GM12878 (cell line): ENCODE measurements at regions not wholly inside any gene's neighbourhood (a gene's known extent, or its start where the extent isn't known, plus 50 kb on each side); places are given as distances from the start of the nearest gene placed in this dataset.

Experiments used
- ATAC-seq: fragments of 200-7000 bp; cut with Tn5 transposase; 3 replicates; pipeline ENCODE4 v1.9.1; 2020; ENCODE audit warnings: mild to moderate bottlenecking, moderate library complexity
- BruUV-seq: library from RNA; stranded (reverse); fragments of 400-500 nt; replicated peaks from 2 replicates; lab custom pipeline; 2021; lab: Mats Ljungman, UMichigan
- CTCF ChIA-PET: fragments of 300-600 bp; sonication (Branson Sonifier 250); formaldehyde crosslinking; extraction: SDS; loops from one replicate; lab custom pipeline; 2021; ENCODE audit warnings: inconsistent platforms; lab: Yijun Ruan, JAX
- POLR2A ChIA-PET: fragments of 350-600 bp; formaldehyde crosslinking; extraction: SDS; loops from one replicate; lab custom pipeline; 2021; ENCODE audit warnings: inconsistent platforms; lab: Charles Lee
- RAD21 ChIA-PET: fragments of 300-600 bp; sonication (Branson Sonifier 250); formaldehyde crosslinking; loops from one replicate; lab custom pipeline; 2023; ENCODE audit warnings: antibody characterized with exemption; ENCODE audit not compliant: unreplicated experiment; lab: Charles Lee
- SMC1A ChIA-PET: fragments of 300-600 bp; sonication (Branson Sonifier 250); formaldehyde crosslinking; loops from one replicate; lab custom pipeline; 2023; ENCODE audit not compliant: unreplicated experiment, uncharacterized antibody; lab: Charles Lee
- DNase-seq: peaks from one replicate; pipeline ENCODE4 v3.0.0-alpha.2; 2011; ENCODE audit warnings: low read depth, low spot score
- FAIRE-seq: peaks from 3 replicates; lab custom pipeline; 2011; peaks lifted over from hg19 to GRCh38; lab: Jason Lieb, UNC
- H2AFZ ChIP-seq: 2 replicates; pipeline ENCODE4 v1.6.0; 2011; ENCODE audit warnings: low read depth, low read length, control low read depth; ENCODE audit not compliant: control insufficient read depth
- H3K27ac ChIP-seq: 2 replicates; pipeline ENCODE4 v1.5.1; 2011; ENCODE audit warnings: control low read depth; ENCODE audit not compliant: control insufficient read depth, insufficient read depth
- H3K27me3 ChIP-seq, 2 experiments: replicated peaks in 1 of 2; 2 replicates each; pipeline versions ENCODE4 v1.6.0 to v1.6.1; 2011; ENCODE audit warnings: low read length in 1 of 2; ENCODE audit not compliant: control insufficient read depth in 2 of 2, insufficient read depth in 2 of 2
- H3K36me3 ChIP-seq, 2 experiments: 2 replicates each; pipeline ENCODE4 v1.5.1; 2011; ENCODE audit warnings: low read length in 1 of 2; ENCODE audit not compliant: control insufficient read depth in 2 of 2, insufficient read depth in 2 of 2
- H3K4me1 ChIP-seq: 2 replicates; pipeline ENCODE4 v1.6.1; 2011; ENCODE audit warnings: mild to moderate bottlenecking, low read length, moderate library complexity, mixed read lengths; ENCODE audit not compliant: control insufficient read depth, insufficient read depth
- H3K4me2 ChIP-seq: 2 replicates; pipeline ENCODE4 v1.6.0; 2011; ENCODE audit warnings: control low read depth; ENCODE audit not compliant: control insufficient read depth, insufficient read depth
- H3K4me3 ChIP-seq: fragments of 200-600 bp; sonication (generic); 2 replicates; pipeline ENCODE4 v1.5.1; 2016
- H3K79me2 ChIP-seq: 2 replicates; pipeline ENCODE4 v1.6.0; 2011; ENCODE audit warnings: low read length; ENCODE audit not compliant: control insufficient read depth, insufficient read depth
- H3K9ac ChIP-seq: 2 replicates; pipeline ENCODE4 v1.8.0; 2011; ENCODE audit warnings: low read length, control low read depth, mixed read lengths; ENCODE audit not compliant: control insufficient read depth, insufficient read depth
- H3K9me3 ChIP-seq: replicated peaks from 3 replicates; pipeline ENCODE4 v1.5.1; 2011; ENCODE audit warnings: mild to moderate bottlenecking, low read length; ENCODE audit not compliant: control insufficient read depth, insufficient read depth
- H4K20me1 ChIP-seq: 2 replicates; pipeline ENCODE4 v1.6.0; 2011; ENCODE audit not compliant: control insufficient read depth, insufficient read depth
- EP300 ChIP-seq, 2 experiments: fragments of 150-350 bp in 1 of 2; IDR thresholded peaks; 2 replicates each; pipeline ENCODE4 v1.6.1; 2011 to 2012; ENCODE audit warnings: low read depth in 2 of 2, low read length in 2 of 2, borderline replicate concordance in 1 of 2, improper control_type of control experiment in 1 of 2, inconsistent platforms in 1 of 2; ENCODE audit not compliant: control insufficient read depth in 1 of 2
- GABPA ChIP-seq: IDR thresholded peaks from 2 replicates; pipeline ENCODE4 v1.6.1; 2014; ENCODE audit warnings: antibody characterized with exemption, low read depth, mild to moderate bottlenecking, inconsistent platforms
- NFYA ChIP-seq: IDR thresholded peaks from 2 replicates; pipeline ENCODE4 v1.6.1; 2011; ENCODE audit warnings: low read depth, mild to moderate bottlenecking, low read length, improper control_type of control experiment, borderline replicate concordance
- NR2C1 ChIP-seq: fragments of 450-650 bp; IDR thresholded peaks from 2 replicates; pipeline ENCODE4 v1.6.1; 2017; ENCODE audit warnings: antibody characterized with exemption, mild to moderate bottlenecking, moderate library complexity
- NR2C2 ChIP-seq: IDR thresholded peaks from 2 replicates; pipeline ENCODE4 v1.6.1; 2011; ENCODE audit warnings: borderline replicate concordance, low read depth; ENCODE audit not compliant: control insufficient read depth, insufficient read length
- POLR2A ChIP-seq: IDR thresholded peaks from 2 replicates; pipeline ENCODE4 v1.6.1; 2011; ENCODE audit warnings: low read depth, mild to moderate bottlenecking, low read length
- SP1 ChIP-seq: IDR thresholded peaks from one replicate; pipeline ENCODE4 v1.6.1; 2011; ENCODE audit warnings: low read depth, low read length
- TBL1XR1 ChIP-seq: IDR thresholded peaks from 2 replicates; pipeline ENCODE4 v1.6.1; 2012; ENCODE audit warnings: low read depth, low read length, improper control_type of control experiment
- WGBS: methylation state at CpG from one replicate; pipeline ENCODE4 v1.1.6; 2016; ENCODE audit warnings: low lambda C conversion rate; ENCODE audit not compliant: insufficient replicate concordance, insufficient coverage; ENCODE audit errors: missing lambda C conversion rate; 5-methylcytosine and 5-hydroxymethylcytosine counted together
- in situ Hi-C: fragments of 300-500 bp; cut with MboI; formaldehyde crosslinking; loops from 9 replicates; pipeline ENCODE4 v1.14.3; 2018; ENCODE audit warnings: mixed read lengths
- intact Hi-C: fragments of 100-400 bp; cut with micrococcal nuclease; formaldehyde crosslinking; loops from one replicate; pipeline ENCODE4 v1.14.2; 2022; ENCODE audit not compliant: unreplicated experiment
- TF ChIP-seq, protein P1 (sequence below): fragments of 450-650 bp; formaldehyde crosslinking; IDR thresholded peaks from 2 replicates; pipeline ENCODE4 v1.4.0; 2022; ENCODE audit warnings: mild to moderate bottlenecking, moderate library complexity
- TF ChIP-seq, protein P2 (sequence below): fragments of 450-650 bp; formaldehyde crosslinking; IDR thresholded peaks from 2 replicates; pipeline ENCODE4 v1.5.0; 2022; ENCODE audit warnings: mild to moderate bottlenecking, missing genetic modification characterization
- TF ChIP-seq, protein P3 (sequence below): fragments of 450-650 bp; IDR thresholded peaks from 2 replicates; pipeline ENCODE4 v1.6.1; 2017; ENCODE audit warnings: mild to moderate bottlenecking, low read depth, inconsistent platforms; ENCODE audit not compliant: poor library complexity, severe bottlenecking
- TF ChIP-seq, protein P4 (sequence below): IDR thresholded peaks from 2 replicates; pipeline ENCODE4 v1.6.1; 2012; ENCODE audit warnings: low read depth, low read length, improper control_type of control experiment

DNA sequence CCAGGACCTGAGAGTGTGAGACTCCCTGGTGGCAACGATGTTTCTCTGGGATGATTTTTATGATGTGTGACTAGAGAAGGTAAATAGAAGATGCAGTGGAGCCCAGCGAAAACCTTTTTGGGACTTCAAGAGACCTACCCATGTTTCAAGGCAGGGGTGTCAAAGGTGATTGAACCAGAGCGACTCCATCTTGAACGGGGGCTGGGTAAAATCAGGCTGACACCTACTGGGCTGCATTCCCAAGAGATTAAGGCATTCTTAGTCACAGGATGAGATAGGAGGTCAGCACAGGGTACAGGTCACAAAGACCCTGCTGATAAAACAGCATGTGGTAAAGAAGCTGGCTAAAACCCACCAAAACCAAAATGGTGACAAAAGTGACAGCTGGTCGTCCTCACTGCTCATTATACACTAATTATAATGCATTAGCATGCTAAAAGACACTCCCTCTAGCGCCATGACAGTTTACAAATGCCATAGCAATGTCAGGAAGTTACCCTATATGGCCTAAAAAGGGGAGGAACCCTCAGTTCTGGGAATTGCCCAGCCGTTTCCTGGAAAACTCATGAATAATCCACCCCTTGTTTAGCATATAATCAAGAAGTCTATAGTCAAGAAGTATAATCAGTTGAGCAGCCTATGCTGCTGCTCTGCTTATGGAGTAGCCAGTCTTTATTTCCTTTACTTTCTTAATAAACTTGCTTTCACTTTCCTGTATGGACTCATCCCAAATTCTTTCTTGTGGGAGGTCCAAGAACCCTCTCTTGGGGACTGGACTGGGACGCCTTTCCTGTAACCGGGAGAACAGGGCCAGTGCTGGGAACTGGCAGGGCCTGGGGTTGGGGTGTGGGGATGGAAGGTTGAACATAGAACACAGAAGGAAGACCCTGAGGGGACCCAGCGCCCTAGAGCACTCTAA, 526.4 kb downstream of the QKI start:
- Histone ChIP-seq H3K36me3 (no peaks in the 10 kb centered on the region), H2AFZ (no peak overlapping the region), H3K4me1 (no peaks in the 10 kb centered on the region), H3K4me2 (no peak overlapping the region), H4K20me1 (no peaks in the 10 kb centered on the region), H3K9me3 (no peaks in the 10 kb centered on the region), H3K79me2 (no peaks in the 10 kb centered on the region), H3K27ac (no peak overlapping the region), H3K9ac (no peak overlapping the region), H3K27me3 (no peaks in the 10 kb centered on the region), H3K4me3 (no peak overlapping the region)
- TF ChIP-seq POLR2A (no peak), SP1 (no peak), NR2C1 (no peak), NR2C2 (no peak), EP300 (IDR thresholded peaks at IDR 0.05; ENCODE audit: borderline replicate concordance in 1 of 2, control insufficient read depth in 1 of 2, low read depth in 2 of 2, low read length in 2 of 2) (no peak), TBL1XR1 (no peak), GABPA (no peak), NFYA (no peak)
- TF ChIP-seq, protein P1, sequence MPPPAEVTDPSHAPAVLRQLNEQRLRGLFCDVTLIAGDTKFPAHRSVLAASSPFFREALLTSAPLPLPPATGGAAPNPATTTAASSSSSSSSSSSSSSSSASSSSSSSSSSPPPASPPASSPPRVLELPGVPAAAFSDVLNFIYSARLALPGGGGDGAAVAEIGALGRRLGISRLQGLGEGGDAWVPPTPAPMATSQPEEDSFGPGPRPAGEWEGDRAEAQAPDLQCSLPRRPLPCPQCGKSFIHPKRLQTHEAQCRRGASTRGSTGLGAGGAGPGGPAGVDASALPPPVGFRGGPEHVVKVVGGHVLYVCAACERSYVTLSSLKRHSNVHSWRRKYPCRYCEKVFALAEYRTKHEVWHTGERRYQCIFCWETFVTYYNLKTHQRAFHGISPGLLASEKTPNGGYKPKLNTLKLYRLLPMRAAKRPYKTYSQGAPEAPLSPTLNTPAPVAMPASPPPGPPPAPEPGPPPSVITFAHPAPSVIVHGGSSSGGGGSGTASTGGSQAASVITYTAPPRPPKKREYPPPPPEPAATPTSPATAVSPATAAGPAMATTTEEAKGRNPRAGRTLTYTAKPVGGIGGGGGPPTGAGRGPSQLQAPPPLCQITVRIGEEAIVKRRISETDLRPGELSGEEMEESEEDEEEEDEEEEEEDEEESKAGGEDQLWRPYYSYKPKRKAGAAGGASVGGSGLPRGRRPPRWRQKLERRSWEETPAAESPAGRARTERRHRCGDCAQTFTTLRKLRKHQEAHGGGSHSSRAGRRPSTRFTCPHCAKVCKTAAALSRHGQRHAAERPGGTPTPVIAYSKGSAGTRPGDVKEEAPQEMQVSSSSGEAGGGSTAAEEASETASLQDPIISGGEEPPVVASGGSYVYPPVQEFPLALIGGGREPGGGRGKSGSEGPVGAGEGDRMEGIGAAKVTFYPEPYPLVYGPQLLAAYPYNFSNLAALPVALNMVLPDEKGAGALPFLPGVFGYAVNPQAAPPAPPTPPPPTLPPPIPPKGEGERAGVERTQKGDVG: no peak
- TF ChIP-seq, protein P2, sequence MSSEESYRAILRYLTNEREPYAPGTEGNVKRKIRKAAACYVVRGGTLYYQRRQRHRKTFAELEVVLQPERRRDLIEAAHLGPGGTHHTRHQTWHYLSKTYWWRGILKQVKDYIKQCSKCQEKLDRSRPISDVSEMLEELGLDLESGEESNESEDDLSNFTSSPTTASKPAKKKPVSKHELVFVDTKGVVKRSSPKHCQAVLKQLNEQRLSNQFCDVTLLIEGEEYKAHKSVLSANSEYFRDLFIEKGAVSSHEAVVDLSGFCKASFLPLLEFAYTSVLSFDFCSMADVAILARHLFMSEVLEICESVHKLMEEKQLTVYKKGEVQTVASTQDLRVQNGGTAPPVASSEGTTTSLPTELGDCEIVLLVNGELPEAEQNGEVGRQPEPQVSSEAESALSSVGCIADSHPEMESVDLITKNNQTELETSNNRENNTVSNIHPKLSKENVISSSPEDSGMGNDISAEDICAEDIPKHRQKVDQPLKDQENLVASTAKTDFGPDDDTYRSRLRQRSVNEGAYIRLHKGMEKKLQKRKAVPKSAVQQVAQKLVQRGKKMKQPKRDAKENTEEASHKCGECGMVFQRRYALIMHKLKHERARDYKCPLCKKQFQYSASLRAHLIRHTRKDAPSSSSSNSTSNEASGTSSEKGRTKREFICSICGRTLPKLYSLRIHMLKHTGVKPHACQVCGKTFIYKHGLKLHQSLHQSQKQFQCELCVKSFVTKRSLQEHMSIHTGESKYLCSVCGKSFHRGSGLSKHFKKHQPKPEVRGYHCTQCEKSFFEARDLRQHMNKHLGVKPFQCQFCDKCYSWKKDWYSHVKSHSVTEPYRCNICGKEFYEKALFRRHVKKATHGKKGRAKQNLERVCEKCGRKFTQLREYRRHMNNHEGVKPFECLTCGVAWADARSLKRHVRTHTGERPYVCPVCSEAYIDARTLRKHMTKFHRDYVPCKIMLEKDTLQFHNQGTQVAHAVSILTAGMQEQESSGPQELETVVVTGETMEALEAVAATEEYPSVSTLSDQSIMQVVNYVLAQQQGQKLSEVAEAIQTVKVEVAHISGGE: no peak
- TF ChIP-seq, protein P3, sequence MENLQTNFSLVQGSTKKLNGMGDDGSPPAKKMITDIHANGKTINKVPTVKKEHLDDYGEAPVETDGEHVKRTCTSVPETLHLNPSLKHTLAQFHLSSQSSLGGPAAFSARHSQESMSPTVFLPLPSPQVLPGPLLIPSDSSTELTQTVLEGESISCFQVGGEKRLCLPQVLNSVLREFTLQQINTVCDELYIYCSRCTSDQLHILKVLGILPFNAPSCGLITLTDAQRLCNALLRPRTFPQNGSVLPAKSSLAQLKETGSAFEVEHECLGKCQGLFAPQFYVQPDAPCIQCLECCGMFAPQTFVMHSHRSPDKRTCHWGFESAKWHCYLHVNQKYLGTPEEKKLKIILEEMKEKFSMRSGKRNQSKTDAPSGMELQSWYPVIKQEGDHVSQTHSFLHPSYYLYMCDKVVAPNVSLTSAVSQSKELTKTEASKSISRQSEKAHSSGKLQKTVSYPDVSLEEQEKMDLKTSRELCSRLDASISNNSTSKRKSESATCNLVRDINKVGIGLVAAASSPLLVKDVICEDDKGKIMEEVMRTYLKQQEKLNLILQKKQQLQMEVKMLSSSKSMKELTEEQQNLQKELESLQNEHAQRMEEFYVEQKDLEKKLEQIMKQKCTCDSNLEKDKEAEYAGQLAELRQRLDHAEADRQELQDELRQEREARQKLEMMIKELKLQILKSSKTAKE: no peak
- TF ChIP-seq, protein P4, sequence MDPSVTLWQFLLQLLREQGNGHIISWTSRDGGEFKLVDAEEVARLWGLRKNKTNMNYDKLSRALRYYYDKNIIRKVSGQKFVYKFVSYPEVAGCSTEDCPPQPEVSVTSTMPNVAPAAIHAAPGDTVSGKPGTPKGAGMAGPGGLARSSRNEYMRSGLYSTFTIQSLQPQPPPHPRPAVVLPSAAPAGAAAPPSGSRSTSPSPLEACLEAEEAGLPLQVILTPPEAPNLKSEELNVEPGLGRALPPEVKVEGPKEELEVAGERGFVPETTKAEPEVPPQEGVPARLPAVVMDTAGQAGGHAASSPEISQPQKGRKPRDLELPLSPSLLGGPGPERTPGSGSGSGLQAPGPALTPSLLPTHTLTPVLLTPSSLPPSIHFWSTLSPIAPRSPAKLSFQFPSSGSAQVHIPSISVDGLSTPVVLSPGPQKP: no peak
- intact Hi-C loops: no loop called here
- ATAC-seq (no peak), FAIRE-seq (no peak), DNase-seq (no peak)
- SMC1A ChIA-PET: no interaction called here
- POLR2A ChIA-PET: no interaction called here
- BruUV-seq: no TSS peak
- in situ Hi-C loops: no loop called here
- CTCF ChIA-PET: no interaction called here
- RAD21 ChIA-PET: no interaction called here
- WGBS: 35% methylated on average over 10 of the region's 10 CpGs
